ENCODE measurements at regions not wholly inside any gene's neighbourhood (a gene's known extent, or its start where the extent isn't known, plus 50 kb on each side); places are given as distances from the start of the nearest gene placed in this dataset.
A peak's percentile ranks its signal among the peaks of the same experiment; 100 is the strongest.
"Not testable (repeated sequence)": the region's sequence is repeated elsewhere in the genome, so short reads cannot be mapped to it uniquely, and the experiment has no call there.

- in situ Hi-C loops (cut with MboI; ENCODE audit: low pct_unique_long_range_greater_than_20kb in 2 of 9, low sequenced_read_pairs in 9 of 9, unreplicated experiment in 9 of 9), result no loop called here
- peaks cover 0 to 2% of the 10 kb centered on the region in 2 donors for H3K4me1 ChIP-seq (replicated peaks in 1 of 2)
- H3K4me3 ChIP-seq, result no peak overlapping the region
- no peak for ATAC-seq (replicated peaks in 6 of 8)
- no peak overlapping the region for H3K27ac ChIP-seq
- 0 to 100% (median 75%) methylated on average over 1 of the region's 1 CpG; no CpG with 5 or more reads in 4 of the 10 experiments for WGBS, 10 experiments
These were observed 346.6 kb upstream of the SPRED2 start for GRCh38 chr2:65779021-65779420.

GRCh38 chr2:65778137-65778536 is 345.7 kb upstream of the SPRED2 start:
- Histone ChIP-seq H3K4me1 (replicated peaks in 1 of 2) (no peaks in the 10 kb centered on the region), H3K27ac (no peak overlapping the region), H3K4me3 (no peak overlapping the region)
- in situ Hi-C loops (cut with MboI; ENCODE audit: low pct_unique_long_range_greater_than_20kb in 2 of 9, low sequenced_read_pairs in 9 of 9, unreplicated experiment in 9 of 9), result no loop called here
- peak in 2 of 8 experiments; percentile 46 to 51 for ATAC-seq (replicated peaks in 6 of 8)
- WGBS, 10 experiments, result 29 to 100% (median 80%) methylated on average over 1 of the region's 2 CpGs; no CpG with 5 or more reads in 4 of the 10 experiments

- ATAC-seq (replicated peaks in 6 of 8), result peak in 1 of 8 experiments; percentile 55
- in situ Hi-C loops (cut with MboI; ENCODE audit: low pct_unique_long_range_greater_than_20kb in 2 of 9, low sequenced_read_pairs in 9 of 9, unreplicated experiment in 9 of 9), result no loop called here
- Histone ChIP-seq H3K4me3 (no peak overlapping the region), H3K27ac (no peak overlapping the region), H3K4me1 (replicated peaks in 1 of 2) (peaks cover 0 to 7% of the 10 kb centered on the region in 2 donors)
- 11 to 100% (median 82%) methylated on average over 1 to 2 of the region's 2 CpGs; no CpG with 5 or more reads in 1 of the 10 experiments for WGBS, 10 experiments
These were observed 343.4 kb upstream of the SPRED2 start for GRCh38 chr2:65775839-65776238.

GRCh38 chr2:65767946-65768345 is 335.5 kb upstream of the SPRED2 start:
- no peak overlapping the region for H3K4me3 ChIP-seq
- WGBS, 10 experiments, result 41 to 94% (median 82%) methylated on average over 2 to 4 of the region's 4 CpGs; no CpG with 5 or more reads in 3 of the 10 experiments

GRCh38 chr2:65766768-65767267 is 334.4 kb upstream of the SPRED2 start:
- H3K4me1 ChIP-seq (replicated peaks in 1 of 2), result peaks cover 0 to 8% of the 10 kb centered on the region in 2 donors
- no peak for ATAC-seq (replicated peaks in 6 of 8)
- 20 to 100% (median 80%) methylated on average over 1 to 6 of the region's 6 CpGs for WGBS, 10 experiments
- H3K27ac ChIP-seq, result no peak overlapping the region
- in situ Hi-C loops (cut with MboI; ENCODE audit: low pct_unique_long_range_greater_than_20kb in 2 of 9, low sequenced_read_pairs in 9 of 9, unreplicated experiment in 9 of 9), result no loop called here
- no peak overlapping the region for H3K4me3 ChIP-seq

More at GRCh38 chr2:65767946-65768345, 335.5 kb upstream of the SPRED2 start:
- in situ Hi-C loops (cut with MboI; ENCODE audit: low pct_unique_long_range_greater_than_20kb in 2 of 9, low sequenced_read_pairs in 9 of 9, unreplicated experiment in 9 of 9), result no loop called here
- Histone ChIP-seq H3K27ac (no peak overlapping the region), H3K4me1 (replicated peaks in 1 of 2) (peaks cover 0 to 13% of the 10 kb centered on the region in 2 donors)
- no peak for ATAC-seq (replicated peaks in 6 of 8)

GRCh38 chr2:65765376-65765775 is 333.0 kb upstream of the SPRED2 start:
- H3K4me3 ChIP-seq, result no peak overlapping the region
- no peak overlapping the region for H3K27ac ChIP-seq
- ATAC-seq (replicated peaks in 6 of 8), result peak in 1 of 8 experiments; percentile 38
- WGBS, 10 experiments, result 0 to 100% (median 86%) methylated on average over 1 to 3 of the region's 3 CpGs; no CpG with 5 or more reads in 3 of the 10 experiments
- in situ Hi-C loops (cut with MboI; ENCODE audit: low pct_unique_long_range_greater_than_20kb in 2 of 9, low sequenced_read_pairs in 9 of 9, unreplicated experiment in 9 of 9), result no loop called here
- H3K4me1 ChIP-seq (replicated peaks in 1 of 2), result peaks cover 0 to 5% of the 10 kb centered on the region in 2 donors

- 0 to 100% (median 52%) methylated on average over 2 to 3 of the region's 3 CpGs; no CpG with 5 or more reads in 4 of the 10 experiments for WGBS, 10 experiments
- peaks cover 0 to 5% of the 10 kb centered on the region in 2 donors for H3K4me1 ChIP-seq (replicated peaks in 1 of 2)
- in situ Hi-C loops (cut with MboI; ENCODE audit: low pct_unique_long_range_greater_than_20kb in 2 of 9, low sequenced_read_pairs in 9 of 9, unreplicated experiment in 9 of 9), result no loop called here
- H3K4me3 ChIP-seq, result no peak overlapping the region
- ATAC-seq (replicated peaks in 6 of 8), result no peak
- H3K27ac ChIP-seq, result no peak overlapping the region
These were observed 329.7 kb upstream of the SPRED2 start for GRCh38 chr2:65762068-65762467.

- in situ Hi-C loops (cut with MboI; ENCODE audit: low pct_unique_long_range_greater_than_20kb in 2 of 9, low sequenced_read_pairs in 9 of 9, unreplicated experiment in 9 of 9), result no loop called here
- 0 to 100% (median 0%) methylated on average over 1 of the region's 1 CpG; no CpG with 5 or more reads in 3 of the 10 experiments for WGBS, 10 experiments
These were observed 321.8 kb upstream of the SPRED2 start for GRCh38 chr2:65754219-65754618.

GRCh38 chr2:65751408-65751807 is 319.0 kb upstream of the SPRED2 start:
- ATAC-seq (replicated peaks in 6 of 8), result no peak
- H3K4me1 ChIP-seq (replicated peaks in 1 of 2), result peaks cover 0 to 4% of the 10 kb centered on the region in 2 donors
- in situ Hi-C loops (cut with MboI; ENCODE audit: low pct_unique_long_range_greater_than_20kb in 2 of 9, low sequenced_read_pairs in 9 of 9, unreplicated experiment in 9 of 9), result no loop called here
- 19 to 100% (median 100%) methylated on average over 1 to 2 of the region's 2 CpGs; no CpG with 5 or more reads in 4 of the 10 experiments for WGBS, 10 experiments
- no peak overlapping the region for H3K27ac ChIP-seq
- no peak overlapping the region for H3K4me3 ChIP-seq

More at GRCh38 chr2:65754219-65754618, 321.8 kb upstream of the SPRED2 start:
- Histone ChIP-seq H3K4me3 (no peak overlapping the region), H3K27ac (no peak overlapping the region), H3K4me1 (replicated peaks in 1 of 2) (peaks cover 0 to 4% of the 10 kb centered on the region in 2 donors)
- ATAC-seq (replicated peaks in 6 of 8), result no peak

GRCh38 chr2:65749545-65749944 is 317.1 kb upstream of the SPRED2 start:
- WGBS, 10 experiments, result 48 to 100% (median 71%) methylated on average over 1 to 2 of the region's 3 CpGs; no CpG with 5 or more reads in 3 of the 10 experiments
- in situ Hi-C loops (cut with MboI; ENCODE audit: low pct_unique_long_range_greater_than_20kb in 2 of 9, low sequenced_read_pairs in 9 of 9, unreplicated experiment in 9 of 9), result no loop called here
- Histone ChIP-seq H3K4me1 (replicated peaks in 1 of 2) (peaks cover 10 to 13% of the 10 kb centered on the region in 2 donors), H3K4me3 (no peak overlapping the region), H3K27ac (no peak overlapping the region)
- peak in 4 of 8 experiments; percentile 12 to 54 (median 32) for ATAC-seq (replicated peaks in 6 of 8)

GRCh38 chr2:65747875-65748274 is 315.5 kb upstream of the SPRED2 start:
- in situ Hi-C loops (cut with MboI; ENCODE audit: low pct_unique_long_range_greater_than_20kb in 2 of 9, low sequenced_read_pairs in 9 of 9, unreplicated experiment in 9 of 9); H3K4me3 ChIP-seq; H3K27ac ChIP-seq; ATAC-seq (replicated peaks in 6 of 8): not testable (repeated sequence)
- WGBS, 10 experiments, result 0 to 100% (median 92%) methylated on average over 1 to 3 of the region's 4 CpGs; no CpG with 5 or more reads in 4 of the 10 experiments
- peaks cover 16 to 18% of the 10 kb centered on the region in 2 donors for H3K4me1 ChIP-seq (replicated peaks in 1 of 2)

- ATAC-seq (replicated peaks in 6 of 8), result peak in 2 of 8 experiments; percentile 32 to 34
- 0 to 100% (median 85%) methylated on average over 1 to 7 of the region's 11 CpGs for WGBS, 10 experiments
- H3K4me3 ChIP-seq, result no peak overlapping the region
- peaks cover 16 to 22% of the 10 kb centered on the region in 2 donors for H3K4me1 ChIP-seq (replicated peaks in 1 of 2)
- in situ Hi-C loops (cut with MboI; ENCODE audit: low pct_unique_long_range_greater_than_20kb in 2 of 9, low sequenced_read_pairs in 9 of 9, unreplicated experiment in 9 of 9), result no loop called here
- H3K27ac ChIP-seq, result no peak overlapping the region
These were observed 314.7 kb upstream of the SPRED2 start for GRCh38 chr2:65746931-65747675.

GRCh38 chr2:65744477-65745200 is 312.2 kb upstream of the SPRED2 start:
- WGBS, 10 experiments, result 0 to 68% (median 39%) methylated on average over 1 to 6 of the region's 6 CpGs; no CpG with 5 or more reads in 2 of the 10 experiments
- ATAC-seq (replicated peaks in 6 of 8), result peak in 5 of 8 experiments; percentile 81 to 95 (median 93)
- no peak overlapping the region for H3K4me3 ChIP-seq
- peaks cover 16 to 19% of the 10 kb centered on the region in 2 donors for H3K4me1 ChIP-seq (replicated peaks in 1 of 2)
- in situ Hi-C loops (cut with MboI; ENCODE audit: low pct_unique_long_range_greater_than_20kb in 2 of 9, low sequenced_read_pairs in 9 of 9, unreplicated experiment in 9 of 9), result no loop called here
- peak overlapping the region; percentile 62 to 77 for H3K27ac ChIP-seq

All from motor neuron (in vitro differentiated cells).